ENCODE measurements at regions not wholly inside any gene's neighbourhood (a gene's known extent, or its start where the extent isn't known, plus 50 kb on each side); places are given as distances from the start of the nearest gene placed in this dataset.

DNA sequence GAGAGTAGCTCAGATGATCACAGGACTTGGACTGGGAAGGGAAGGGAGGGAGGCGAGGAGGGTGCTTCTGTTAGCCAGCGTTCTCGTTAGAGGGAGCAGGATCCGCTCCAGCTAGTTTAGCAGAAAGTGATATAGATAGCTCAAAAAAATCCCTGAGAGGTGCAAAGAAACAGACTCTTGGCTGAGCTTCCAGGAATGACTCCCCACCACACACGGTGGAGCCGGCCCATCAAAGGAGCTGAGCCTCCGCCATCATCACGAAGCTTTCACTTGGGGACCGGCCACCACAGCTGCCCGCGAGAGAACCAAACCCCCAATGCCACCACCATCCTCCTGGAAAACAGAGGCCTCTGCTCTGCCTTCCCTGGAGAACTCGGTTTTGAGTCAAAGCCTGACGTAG, 124.6 kb upstream of the BCL2L14 start:
- H3K4me3 ChIP-seq = no peak overlapping the region
- H3K9ac ChIP-seq = no peak overlapping the region
- H3K9me3 ChIP-seq = no peaks in the 10 kb centered on the region
- no peak overlapping the region for H3K4me2 ChIP-seq
- no peaks in the 10 kb centered on the region for H4K20me1 ChIP-seq
- TF ChIP-seq Cebpa-rat (IDR thresholded peaks at IDR 0.05) = no peak
- H3K36me3 ChIP-seq = no peaks in the 10 kb centered on the region
- H3K27me3 ChIP-seq = no peaks in the 10 kb centered on the region
- H3K27ac ChIP-seq = no peak overlapping the region
- H3K4me1 ChIP-seq = peaks cover 16% of the 10 kb centered on the region

DNA sequence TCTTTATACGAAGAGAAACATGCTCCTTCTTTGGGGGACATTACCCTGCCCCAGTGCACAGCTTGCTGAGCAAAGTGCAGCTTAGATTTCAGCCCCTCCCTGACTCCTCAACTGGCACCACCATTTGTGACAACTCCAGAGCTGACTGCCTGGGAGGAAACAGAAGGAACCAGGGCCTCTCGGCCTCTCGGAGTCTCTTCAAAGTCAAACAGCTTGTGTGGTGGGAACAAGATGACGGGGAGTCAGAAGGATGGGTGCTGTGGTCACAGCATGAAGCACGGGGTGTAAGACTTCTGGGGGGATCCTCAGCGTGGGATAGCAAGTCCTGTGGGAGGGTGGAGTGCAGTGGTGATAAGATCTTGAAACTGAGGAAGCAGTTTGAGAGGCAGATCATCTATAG, 123.5 kb upstream of the BCL2L14 start:
- Histone ChIP-seq H3K9ac (no peak overlapping the region), H3K27me3 (no peaks in the 10 kb centered on the region), H4K20me1 (no peaks in the 10 kb centered on the region), H3K27ac (no peak overlapping the region), H3K4me1 (peaks cover 16% of the 10 kb centered on the region), H3K4me3 (no peak overlapping the region), H3K4me2 (no peak overlapping the region), H3K9me3 (no peaks in the 10 kb centered on the region), H3K36me3 (no peaks in the 10 kb centered on the region)
- TF ChIP-seq Cebpa-rat (IDR thresholded peaks at IDR 0.05) = no peak

DNA sequence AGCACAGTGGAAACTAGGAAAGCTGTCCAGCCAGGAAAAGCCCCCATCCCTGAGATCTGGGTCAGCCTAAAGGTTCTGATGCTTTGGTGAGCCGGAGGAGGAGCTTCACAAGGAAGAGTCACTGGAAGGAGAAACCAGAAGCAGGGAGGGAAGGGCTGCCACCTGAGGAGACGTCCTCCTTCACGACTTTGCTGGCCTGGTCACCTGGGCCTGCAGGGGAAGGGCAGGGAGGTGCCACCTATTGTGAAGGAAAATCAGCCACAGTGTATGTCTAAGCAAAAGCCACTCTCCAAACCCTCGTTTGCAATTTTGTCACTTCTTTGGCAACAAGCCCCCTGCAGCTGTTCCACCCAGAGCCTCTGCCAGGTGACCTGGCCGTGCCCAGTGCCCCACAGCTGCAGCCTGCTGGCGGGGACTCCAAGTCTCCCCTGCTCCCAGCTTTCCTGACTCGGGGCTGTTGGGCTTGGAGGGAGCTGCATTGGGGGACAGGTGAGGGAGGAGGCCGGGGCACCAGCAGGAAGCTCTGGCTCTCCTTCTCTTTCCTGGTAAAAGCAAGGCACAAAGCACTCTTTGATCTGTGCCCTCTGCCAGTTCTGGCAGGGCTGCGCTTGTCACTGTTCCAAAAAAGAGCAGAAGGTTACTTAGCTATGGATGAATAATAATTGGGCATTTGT, 120.9 kb upstream of the BCL2L14 start:
- Histone ChIP-seq H3K4me2 (no peak overlapping the region), H3K36me3 (no peaks in the 10 kb centered on the region), H3K4me3 (no peak overlapping the region), H3K27me3 (no peaks in the 10 kb centered on the region), H3K27ac (no peak overlapping the region), H4K20me1 (no peaks in the 10 kb centered on the region), H3K4me1 (peaks cover 1% of the 10 kb centered on the region), H3K9me3 (no peaks in the 10 kb centered on the region), H3K9ac (no peak overlapping the region)
- no peak for TF ChIP-seq Cebpa-rat (IDR thresholded peaks at IDR 0.05)

DNA sequence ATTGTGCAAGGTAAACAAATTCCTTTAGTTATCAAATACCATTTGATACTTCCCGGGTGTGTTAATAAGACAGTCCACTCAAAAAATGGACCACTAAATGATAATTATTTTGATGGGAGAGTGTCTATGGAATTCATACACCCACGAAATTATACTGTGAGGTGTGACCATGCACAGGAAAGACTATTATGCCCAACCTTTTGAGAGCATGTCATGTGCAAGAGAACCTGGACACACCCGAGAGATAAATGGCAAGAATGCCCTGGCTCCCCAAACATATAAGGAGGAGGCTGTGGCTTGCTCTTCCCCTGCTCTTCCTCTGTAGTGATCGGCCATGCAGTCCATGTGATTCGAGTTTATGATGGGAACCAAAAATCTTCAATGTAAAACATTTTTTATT, 119.5 kb upstream of the BCL2L14 start:
- Histone ChIP-seq H3K27me3 (no peaks in the 10 kb centered on the region), H3K9me3 (no peaks in the 10 kb centered on the region), H4K20me1 (no peaks in the 10 kb centered on the region), H3K27ac (no peak overlapping the region), H3K9ac (no peak overlapping the region), H3K4me2 (no peak overlapping the region), H3K4me3 (no peak overlapping the region), H3K4me1 (no peaks in the 10 kb centered on the region), H3K36me3 (no peaks in the 10 kb centered on the region)
- TF ChIP-seq Cebpa-rat (IDR thresholded peaks at IDR 0.05) = no peak

DNA sequence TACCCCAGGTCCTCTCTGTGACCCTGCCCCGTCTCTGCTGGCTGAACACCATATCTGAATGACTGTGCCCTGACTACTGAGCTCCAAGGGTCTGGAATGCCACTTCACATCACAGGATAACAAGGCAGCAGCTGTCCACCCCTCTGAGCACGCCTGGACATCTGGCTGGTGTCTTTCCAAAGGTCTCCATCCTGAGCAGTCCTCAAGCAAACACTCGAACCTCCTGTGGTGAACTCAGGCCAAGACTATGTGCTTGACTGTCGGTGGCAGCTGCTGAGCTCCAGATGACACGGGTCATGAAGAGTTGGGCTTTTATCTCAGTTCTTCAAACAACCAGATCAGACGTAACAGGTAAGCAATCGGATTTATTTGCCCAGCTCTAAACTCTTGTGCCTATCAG, 117.2 kb upstream of the BCL2L14 start:
- no peak for TF ChIP-seq Cebpa-rat (IDR thresholded peaks at IDR 0.05)
- H3K9ac ChIP-seq = no peak overlapping the region
- H3K9me3 ChIP-seq = no peaks in the 10 kb centered on the region
- no peaks in the 10 kb centered on the region for H4K20me1 ChIP-seq
- H3K27ac ChIP-seq = no peak overlapping the region
- no peak overlapping the region for H3K4me3 ChIP-seq
- peaks cover under 1% of the 10 kb centered on the region for H3K4me1 ChIP-seq
- no peaks in the 10 kb centered on the region for H3K27me3 ChIP-seq
- no peaks in the 10 kb centered on the region for H3K36me3 ChIP-seq
- H3K4me2 ChIP-seq = no peak overlapping the region

DNA sequence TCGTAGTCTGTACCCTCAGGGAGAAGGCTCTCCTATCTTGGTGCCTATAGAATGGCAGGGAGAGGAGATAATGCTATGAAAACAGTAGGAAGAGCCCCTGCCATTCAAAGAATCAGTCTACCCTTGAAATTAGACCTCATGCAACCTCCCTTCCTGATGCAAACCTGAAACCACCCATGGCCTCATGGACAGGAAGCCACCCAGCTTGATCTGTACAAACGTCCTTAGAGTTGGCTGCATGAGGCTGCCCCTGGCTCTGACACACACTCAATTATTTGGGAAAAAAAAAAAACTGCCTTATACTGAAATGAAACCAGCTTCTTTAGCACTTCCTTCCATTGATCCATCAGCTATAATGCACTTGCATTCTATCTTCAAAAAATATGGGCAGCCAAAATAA, 116.6 kb upstream of the BCL2L14 start:
- H4K20me1 ChIP-seq = no peaks in the 10 kb centered on the region
- no peak overlapping the region for H3K4me3 ChIP-seq
- no peak overlapping the region for H3K9ac ChIP-seq
- H3K9me3 ChIP-seq = no peaks in the 10 kb centered on the region
- peaks cover 7% of the 10 kb centered on the region for H3K4me1 ChIP-seq
- H3K27ac ChIP-seq = no peak overlapping the region
- TF ChIP-seq Cebpa-rat (IDR thresholded peaks at IDR 0.05) = no peak
- no peaks in the 10 kb centered on the region for H3K27me3 ChIP-seq
- no peak overlapping the region for H3K4me2 ChIP-seq
- no peaks in the 10 kb centered on the region for H3K36me3 ChIP-seq

DNA sequence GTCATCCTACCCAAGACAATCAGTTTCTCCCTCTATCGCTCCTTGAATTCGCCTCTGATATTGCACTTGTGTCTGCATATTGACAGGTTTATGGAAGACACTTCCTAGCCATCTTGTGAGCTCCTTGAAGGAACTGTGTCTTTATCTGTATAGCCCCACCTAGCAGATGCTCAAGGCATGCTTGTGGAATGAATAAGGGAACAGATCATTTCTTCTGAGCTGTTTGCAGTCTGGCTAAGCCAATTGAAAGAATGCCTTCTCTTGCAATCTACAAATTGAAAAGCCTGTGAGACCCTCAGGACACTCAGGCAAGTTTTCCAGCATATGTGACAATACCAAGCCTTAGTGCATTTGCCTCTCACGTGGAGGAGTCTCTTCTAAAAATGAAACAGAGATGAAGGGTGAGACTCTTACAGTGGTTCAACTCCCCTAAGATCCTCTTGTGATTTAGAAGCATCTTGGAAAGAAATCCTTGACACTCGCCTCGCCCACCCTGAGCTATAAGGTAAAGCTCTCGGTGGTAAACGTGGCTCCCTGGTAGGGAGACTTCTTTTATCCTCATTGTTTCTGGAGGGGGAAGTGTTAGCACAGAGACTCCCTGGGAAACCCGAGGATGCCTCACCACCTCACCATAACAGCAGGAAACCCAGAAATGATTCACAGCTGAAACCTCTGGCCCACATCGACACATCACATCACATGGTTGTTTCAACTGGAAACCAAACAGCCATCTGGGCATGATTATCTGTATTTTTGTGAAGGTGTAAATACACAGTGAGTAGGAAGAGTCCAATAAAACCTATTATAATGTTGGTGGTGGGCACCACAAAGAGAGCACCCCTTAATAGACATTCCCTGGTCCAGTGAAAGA, 112.3 kb upstream of the BCL2L14 start:
- H3K4me1 ChIP-seq = peaks cover 9% of the 10 kb centered on the region
- no peak overlapping the region for H3K9ac ChIP-seq
- no peaks in the 10 kb centered on the region for H3K9me3 ChIP-seq
- H3K4me3 ChIP-seq = no peak overlapping the region
- peak overlapping the region; percentile 22; the same call in 1 of the 2 replicates for H3K4me2 ChIP-seq
- TF ChIP-seq Cebpa-rat (IDR thresholded peaks at IDR 0.05) = no peak
- 0 out of 2 replicates have a peak overlapping the region, but pooled peaks have one; percentile 1 for H3K27ac ChIP-seq
- H4K20me1 ChIP-seq = no peaks in the 10 kb centered on the region
- no peaks in the 10 kb centered on the region for H3K27me3 ChIP-seq
- no peaks in the 10 kb centered on the region for H3K36me3 ChIP-seq

DNA sequence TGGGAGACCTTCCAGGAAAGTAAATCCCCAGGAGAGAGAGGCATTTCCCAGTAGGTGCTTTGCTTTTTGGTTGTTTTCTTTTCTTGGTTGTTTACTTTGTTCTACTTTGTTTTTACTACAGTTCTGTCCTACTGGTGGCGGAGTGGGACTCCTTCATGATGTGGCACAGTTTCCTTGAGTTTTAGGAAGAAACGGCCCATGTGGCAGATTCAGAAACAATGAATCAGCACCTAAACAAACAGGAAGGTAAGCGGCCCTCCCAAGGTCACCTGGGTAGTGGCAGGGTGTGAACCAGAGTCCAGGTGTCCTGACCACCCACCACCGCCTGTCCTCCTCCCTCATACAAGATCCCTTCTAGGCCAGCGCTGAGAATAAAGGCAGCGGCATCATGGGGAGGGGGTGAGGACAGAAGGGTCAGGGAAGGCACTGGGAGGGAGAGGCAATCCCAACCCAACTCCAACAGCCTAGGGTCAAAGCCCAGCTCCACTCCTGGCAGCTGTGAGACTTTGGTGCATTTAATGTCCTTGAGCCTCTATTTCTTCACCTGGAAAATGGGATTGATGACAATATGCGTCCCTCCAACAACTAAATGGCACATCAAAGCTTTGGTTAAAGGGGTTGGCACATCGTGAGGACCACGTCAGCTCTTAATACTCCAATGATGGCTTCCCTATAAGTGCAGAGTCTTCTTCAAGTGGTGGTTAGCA, 111.5 kb upstream of the BCL2L14 start:
- no peak for TF ChIP-seq Cebpa-rat (IDR thresholded peaks at IDR 0.05)

DNA sequence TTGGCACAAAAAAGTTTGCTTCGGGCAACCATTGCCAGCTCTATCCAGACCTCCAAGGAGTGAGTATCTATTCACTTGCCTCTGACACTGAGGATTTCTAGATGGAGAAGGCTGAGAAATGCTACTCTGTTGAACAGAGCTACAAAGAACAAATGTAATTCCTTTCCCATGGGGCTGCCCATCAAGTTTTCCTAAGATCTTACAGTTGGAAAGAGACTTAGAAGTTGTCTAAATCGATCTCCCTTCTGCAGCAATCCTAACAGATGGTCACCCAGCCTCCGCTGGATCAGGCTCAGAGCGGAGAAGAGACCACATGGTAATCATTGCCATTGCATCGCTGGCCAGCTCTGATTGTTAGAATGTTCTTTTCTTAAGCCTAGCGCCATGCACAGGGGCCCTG, 110.1 kb upstream of the BCL2L14 start:
- no peak overlapping the region for H3K4me3 ChIP-seq
- no peaks in the 10 kb centered on the region for H4K20me1 ChIP-seq
- no peak overlapping the region for H3K27ac ChIP-seq
- H3K36me3 ChIP-seq = no peaks in the 10 kb centered on the region
- no peak for TF ChIP-seq Cebpa-rat (IDR thresholded peaks at IDR 0.05)
- no peak overlapping the region for H3K4me2 ChIP-seq
- H3K9me3 ChIP-seq = no peaks in the 10 kb centered on the region
- H3K4me1 ChIP-seq = peaks cover 14% of the 10 kb centered on the region
- no peak overlapping the region for H3K9ac ChIP-seq
- no peaks in the 10 kb centered on the region for H3K27me3 ChIP-seq

More for the DNA sequence above, 111.5 kb upstream of the BCL2L14 start:
- Histone ChIP-seq H3K9me3 (no peaks in the 10 kb centered on the region), H3K4me3 (no peak overlapping the region), H4K20me1 (no peaks in the 10 kb centered on the region), H3K9ac (no peak overlapping the region), H3K4me2 (peak overlapping the region; percentile 22; the same call in 1 of the 2 replicates), H3K27me3 (no peaks in the 10 kb centered on the region), H3K36me3 (no peaks in the 10 kb centered on the region), H3K27ac (0 out of 2 replicates have a peak overlapping the region, but pooled peaks have one; percentile 1), H3K4me1 (peaks cover 11% of the 10 kb centered on the region)

DNA sequence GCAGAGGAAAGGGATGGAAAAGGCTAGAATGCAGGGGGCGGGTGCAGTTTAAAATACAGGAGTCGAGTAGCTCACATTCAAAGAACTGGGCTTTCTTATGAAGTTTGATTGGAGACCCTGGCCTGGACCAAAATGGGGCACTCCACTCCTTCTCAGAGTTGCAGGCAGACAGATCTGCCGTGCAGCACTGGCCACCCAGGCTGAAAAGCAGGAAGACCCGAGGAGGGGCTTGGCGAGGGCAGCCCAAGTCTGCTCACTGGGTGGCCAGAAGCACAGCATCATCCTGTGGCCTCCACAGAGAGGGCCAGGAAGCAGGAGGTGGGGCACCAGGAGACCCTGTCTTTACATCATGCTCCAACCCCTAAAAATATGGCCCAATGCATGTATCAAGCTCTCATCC, 109.1 kb upstream of the BCL2L14 start:
- H3K36me3 ChIP-seq = no peaks in the 10 kb centered on the region
- H3K9ac ChIP-seq = no peak overlapping the region
- H3K27ac ChIP-seq = no peak overlapping the region
- no peak for TF ChIP-seq Cebpa-rat (IDR thresholded peaks at IDR 0.05)
- H3K4me3 ChIP-seq = no peak overlapping the region
- no peak overlapping the region for H3K4me2 ChIP-seq
- H3K9me3 ChIP-seq = no peaks in the 10 kb centered on the region
- no peaks in the 10 kb centered on the region for H3K27me3 ChIP-seq
- H4K20me1 ChIP-seq = no peaks in the 10 kb centered on the region
- peaks cover 14% of the 10 kb centered on the region for H3K4me1 ChIP-seq
